ENCODE measurements at regions not wholly inside any gene's neighbourhood (a gene's known extent, or its start where the extent isn't known, plus 50 kb on each side); places are given as distances from the start of the nearest gene placed in this dataset.

DNA sequence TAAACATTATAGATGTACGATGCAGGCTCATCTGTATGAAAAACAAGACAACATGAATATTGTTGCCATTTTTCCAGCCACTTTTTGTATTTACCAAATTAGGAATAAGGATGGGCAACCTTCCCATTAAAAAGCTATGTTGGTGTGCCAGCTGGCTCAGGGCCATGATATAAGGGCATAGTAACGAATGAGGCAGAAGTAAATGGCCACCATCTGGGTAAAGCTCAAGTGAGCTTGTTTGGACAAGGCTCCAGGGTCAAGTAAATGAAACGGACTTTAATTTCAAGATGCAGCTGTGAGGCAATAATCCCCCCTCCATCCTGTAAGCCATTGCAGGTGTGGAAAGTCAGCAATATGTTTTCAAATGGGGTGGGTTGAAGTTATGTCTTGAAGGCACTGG, 930.9 kb upstream of the CDH8 start:
- CTCF ChIA-PET, result no interaction called here
- DNase-seq (ENCODE audit: low read depth, low spot score) (no peak), ATAC-seq (no peak)
- Histone ChIP-seq H3K4me3 (ENCODE audit: low read depth in 2 of 2, low read length in 2 of 2) (no peak overlapping the region), H3K9me3 (ENCODE audit: control insufficient read depth, insufficient read depth, low read depth, low read length) (no peaks in the 10 kb centered on the region), H3K27me3 (ENCODE audit: control insufficient read depth, insufficient read depth, low read length) (no peaks in the 10 kb centered on the region), H3K27ac (ENCODE audit: low read length) (no peak overlapping the region), H3K36me3 (ENCODE audit: control insufficient read depth, insufficient read depth, low read length) (no peaks in the 10 kb centered on the region), H3K4me1 (ENCODE audit: control insufficient read depth, insufficient read depth, low read length) (no peaks in the 10 kb centered on the region)
- TF ChIP-seq, protein P1, sequence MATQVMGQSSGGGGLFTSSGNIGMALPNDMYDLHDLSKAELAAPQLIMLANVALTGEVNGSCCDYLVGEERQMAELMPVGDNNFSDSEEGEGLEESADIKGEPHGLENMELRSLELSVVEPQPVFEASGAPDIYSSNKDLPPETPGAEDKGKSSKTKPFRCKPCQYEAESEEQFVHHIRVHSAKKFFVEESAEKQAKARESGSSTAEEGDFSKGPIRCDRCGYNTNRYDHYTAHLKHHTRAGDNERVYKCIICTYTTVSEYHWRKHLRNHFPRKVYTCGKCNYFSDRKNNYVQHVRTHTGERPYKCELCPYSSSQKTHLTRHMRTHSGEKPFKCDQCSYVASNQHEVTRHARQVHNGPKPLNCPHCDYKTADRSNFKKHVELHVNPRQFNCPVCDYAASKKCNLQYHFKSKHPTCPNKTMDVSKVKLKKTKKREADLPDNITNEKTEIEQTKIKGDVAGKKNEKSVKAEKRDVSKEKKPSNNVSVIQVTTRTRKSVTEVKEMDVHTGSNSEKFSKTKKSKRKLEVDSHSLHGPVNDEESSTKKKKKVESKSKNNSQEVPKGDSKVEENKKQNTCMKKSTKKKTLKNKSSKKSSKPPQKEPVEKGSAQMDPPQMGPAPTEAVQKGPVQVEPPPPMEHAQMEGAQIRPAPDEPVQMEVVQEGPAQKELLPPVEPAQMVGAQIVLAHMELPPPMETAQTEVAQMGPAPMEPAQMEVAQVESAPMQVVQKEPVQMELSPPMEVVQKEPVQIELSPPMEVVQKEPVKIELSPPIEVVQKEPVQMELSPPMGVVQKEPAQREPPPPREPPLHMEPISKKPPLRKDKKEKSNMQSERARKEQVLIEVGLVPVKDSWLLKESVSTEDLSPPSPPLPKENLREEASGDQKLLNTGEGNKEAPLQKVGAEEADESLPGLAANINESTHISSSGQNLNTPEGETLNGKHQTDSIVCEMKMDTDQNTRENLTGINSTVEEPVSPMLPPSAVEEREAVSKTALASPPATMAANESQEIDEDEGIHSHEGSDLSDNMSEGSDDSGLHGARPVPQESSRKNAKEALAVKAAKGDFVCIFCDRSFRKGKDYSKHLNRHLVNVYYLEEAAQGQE (IDR thresholded peaks at IDR 0.05; ENCODE audit: insufficient read depth in 1 of 2, low read depth in 2 of 2, low read length in 1 of 2), result no peak
- TF ChIP-seq SIN3A (IDR thresholded peaks at IDR 0.05; ENCODE audit: borderline replicate concordance, insufficient read depth, low read depth, low read length), result no peak
- TF ChIP-seq, protein P2, sequence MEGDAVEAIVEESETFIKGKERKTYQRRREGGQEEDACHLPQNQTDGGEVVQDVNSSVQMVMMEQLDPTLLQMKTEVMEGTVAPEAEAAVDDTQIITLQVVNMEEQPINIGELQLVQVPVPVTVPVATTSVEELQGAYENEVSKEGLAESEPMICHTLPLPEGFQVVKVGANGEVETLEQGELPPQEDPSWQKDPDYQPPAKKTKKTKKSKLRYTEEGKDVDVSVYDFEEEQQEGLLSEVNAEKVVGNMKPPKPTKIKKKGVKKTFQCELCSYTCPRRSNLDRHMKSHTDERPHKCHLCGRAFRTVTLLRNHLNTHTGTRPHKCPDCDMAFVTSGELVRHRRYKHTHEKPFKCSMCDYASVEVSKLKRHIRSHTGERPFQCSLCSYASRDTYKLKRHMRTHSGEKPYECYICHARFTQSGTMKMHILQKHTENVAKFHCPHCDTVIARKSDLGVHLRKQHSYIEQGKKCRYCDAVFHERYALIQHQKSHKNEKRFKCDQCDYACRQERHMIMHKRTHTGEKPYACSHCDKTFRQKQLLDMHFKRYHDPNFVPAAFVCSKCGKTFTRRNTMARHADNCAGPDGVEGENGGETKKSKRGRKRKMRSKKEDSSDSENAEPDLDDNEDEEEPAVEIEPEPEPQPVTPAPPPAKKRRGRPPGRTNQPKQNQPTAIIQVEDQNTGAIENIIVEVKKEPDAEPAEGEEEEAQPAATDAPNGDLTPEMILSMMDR (IDR thresholded peaks at IDR 0.05), result no peak
- POLR2A ChIA-PET, result interaction anchor here (0.7 kb wide), 1 partner anchor 18 kb away, joined by 11 read pairs; no protein-coding TSS in a partner anchor
- in situ Hi-C loops (cut with HindIII; ENCODE audit: low pct_unique_long_range_greater_than_20kb, low sequenced_read_pairs), result no loop called here
- intact Hi-C loops (cut with micrococcal nuclease; ENCODE audit: unreplicated experiment), result no loop called here
- BruUV-seq (replicated peaks), result no TSS peak

DNA sequence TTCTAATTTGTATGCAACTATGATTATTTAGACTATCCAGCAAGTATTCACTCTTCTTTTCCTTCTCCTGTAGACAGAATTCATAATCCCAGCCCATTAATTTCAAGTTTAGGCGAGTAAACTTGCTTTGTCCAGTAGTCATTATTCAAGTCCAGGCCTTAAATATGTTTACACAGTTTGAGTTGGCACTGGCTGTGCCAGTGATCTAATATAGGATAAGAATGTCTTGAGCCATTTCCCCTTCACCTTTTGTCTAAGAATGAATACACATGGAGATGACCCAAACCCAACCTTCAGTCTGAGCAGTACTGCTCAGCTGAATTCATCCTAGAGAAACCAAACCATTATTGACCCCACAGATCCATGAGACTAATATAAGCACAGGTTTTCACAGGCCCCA, 930.4 kb upstream of the CDH8 start:
- Histone ChIP-seq H3K27me3 (ENCODE audit: control insufficient read depth, insufficient read depth, low read length) (no peaks in the 10 kb centered on the region), H3K9me3 (ENCODE audit: control insufficient read depth, insufficient read depth, low read depth, low read length) (no peaks in the 10 kb centered on the region), H3K4me3 (ENCODE audit: low read depth in 2 of 2, low read length in 2 of 2) (no peak overlapping the region), H3K36me3 (ENCODE audit: control insufficient read depth, insufficient read depth, low read length) (no peaks in the 10 kb centered on the region), H3K27ac (ENCODE audit: low read length) (no peak overlapping the region), H3K4me1 (ENCODE audit: control insufficient read depth, insufficient read depth, low read length) (no peaks in the 10 kb centered on the region)
- ChIA-PET POLR2A (no interaction called here), CTCF (no interaction called here)
- DNase-seq (ENCODE audit: low read depth, low spot score) (no peak), ATAC-seq (no peak)
- BruUV-seq (replicated peaks), result no TSS peak
- intact Hi-C loops (cut with micrococcal nuclease; ENCODE audit: unreplicated experiment) (no loop called here), in situ Hi-C loops (cut with HindIII; ENCODE audit: low pct_unique_long_range_greater_than_20kb, low sequenced_read_pairs) (no loop called here)
- TF ChIP-seq, protein P1 (IDR thresholded peaks at IDR 0.05; ENCODE audit: insufficient read depth in 1 of 2, low read depth in 2 of 2, low read length in 1 of 2), result no peak
- TF ChIP-seq SIN3A (IDR thresholded peaks at IDR 0.05; ENCODE audit: borderline replicate concordance, insufficient read depth, low read depth, low read length), result no peak
- TF ChIP-seq TCF7L2 (IDR thresholded peaks at IDR 0.05; ENCODE audit: low read depth, low read length), result no peak
- TF ChIP-seq, protein P2 (IDR thresholded peaks at IDR 0.05), result no peak
- no peak for TF ChIP-seq POLR2AphosphoS5 (IDR thresholded peaks at IDR 0.05; ENCODE audit: low read depth, low read length)
